ENCODE measurements at regions not wholly inside any gene's neighbourhood (a gene's known extent, or its start where the extent isn't known, plus 50 kb on each side); places are given as distances from the start of the nearest gene placed in this dataset.
"Not testable (repeated sequence)": the region's sequence is repeated elsewhere in the genome, so short reads cannot be mapped to it uniquely, and the experiment has no call there.

DNA sequence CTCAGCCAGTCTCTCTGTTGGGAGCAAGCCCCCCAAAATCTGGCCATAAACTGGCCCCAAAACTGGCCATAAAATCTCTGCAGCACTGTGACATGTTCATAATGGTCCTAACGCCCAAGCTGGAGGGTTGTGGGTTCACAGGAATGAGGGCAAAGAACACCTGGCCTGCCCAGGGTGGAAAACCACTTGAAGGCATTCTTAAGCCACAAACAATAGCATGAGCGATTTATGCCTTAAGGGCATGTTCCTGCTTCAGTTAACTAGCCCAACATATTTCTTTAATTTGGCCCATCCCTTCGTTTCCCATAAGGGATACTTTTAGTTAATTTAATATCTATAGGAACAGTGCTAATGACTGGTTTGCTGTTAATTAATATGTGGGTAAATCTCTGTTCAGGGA is 205.8 kb downstream of the ALG10 start:
- not testable (repeated sequence) for FAIRE-seq

- not testable (repeated sequence) for FAIRE-seq
Measured at GRCh38 chr12:34229033-34229432, 206.7 kb downstream of the ALG10 start.

- FAIRE-seq, result no peak
Measured at GRCh38 chr12:34233618-34234017, 211.3 kb downstream of the ALG10 start.

- no peak for FAIRE-seq
Measured at GRCh38 chr12:34236073-34236472, 213.8 kb downstream of the ALG10 start.

- FAIRE-seq, result no peak
Measured at GRCh38 chr12:34244608-34245007, 222.3 kb downstream of the ALG10 start.

- FAIRE-seq, result no peak
Measured at GRCh38 chr12:34249271-34249670, 227.0 kb downstream of the ALG10 start.

GRCh38 chr12:34251879-34252278 is 229.6 kb downstream of the ALG10 start:
- FAIRE-seq, result not testable (repeated sequence)

DNA sequence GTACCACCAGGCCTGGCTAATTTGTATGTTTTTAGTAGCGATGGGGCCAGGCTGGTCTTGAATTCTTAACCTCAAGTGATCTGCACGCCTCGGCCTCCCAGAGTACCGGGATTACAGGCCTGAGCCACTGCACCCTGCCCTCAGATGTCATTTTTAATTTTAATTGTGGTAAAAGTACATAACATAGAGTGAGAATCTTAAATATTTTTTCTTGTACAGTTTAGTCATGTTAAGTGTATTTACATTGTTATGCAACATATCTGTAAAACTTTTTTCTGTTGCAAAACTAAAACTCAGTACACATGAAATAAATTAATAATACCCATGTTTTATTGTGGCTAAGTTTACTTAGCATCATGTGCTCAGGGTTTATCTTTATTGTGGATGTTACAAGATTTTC is 231.4 kb downstream of the ALG10 start:
- FAIRE-seq, result no peak

DNA sequence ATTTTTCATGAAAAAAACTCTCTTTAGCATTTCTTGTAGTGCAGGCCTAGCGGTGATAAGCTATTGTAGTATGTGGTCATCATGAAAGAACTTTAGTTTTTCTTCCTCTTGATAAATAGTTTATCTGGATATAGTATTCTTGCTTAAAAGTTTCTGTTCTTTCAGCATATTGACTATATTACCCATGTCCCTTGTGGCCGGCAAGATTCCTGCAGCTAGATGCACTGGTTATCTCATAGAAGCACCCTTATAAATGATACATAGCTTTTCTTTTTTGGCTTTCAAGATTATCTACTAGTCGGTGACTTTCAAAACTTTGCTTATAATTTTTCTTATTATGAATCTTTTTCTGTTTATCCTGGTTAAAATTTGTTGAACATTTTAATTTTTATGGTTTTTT is 234.8 kb downstream of the ALG10 start:
- no peak for FAIRE-seq

GRCh38 chr12:34262140-34262539 is 239.8 kb downstream of the ALG10 start:
- FAIRE-seq, result not testable (repeated sequence)

- FAIRE-seq, result no peak
Measured at GRCh38 chr12:34264110-34264509, 241.8 kb downstream of the ALG10 start.

DNA sequence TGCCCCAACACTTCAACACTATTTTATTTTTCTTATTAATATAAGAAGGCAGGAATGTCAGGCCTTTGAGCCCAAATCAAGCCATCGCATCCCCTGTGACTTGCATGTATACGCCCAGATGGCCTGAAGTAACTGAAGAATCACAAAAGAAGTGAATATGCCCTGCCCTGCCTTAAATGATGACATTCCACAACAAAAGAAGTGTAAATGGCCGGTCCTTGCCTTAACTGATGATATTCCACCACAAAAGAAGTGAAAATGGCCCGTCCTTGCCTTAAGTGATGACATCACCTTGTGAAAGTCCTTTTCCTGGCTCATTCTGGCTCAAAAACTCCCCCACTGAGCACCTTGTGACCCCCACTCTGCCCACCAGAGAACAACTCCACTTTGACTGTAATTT is 251.4 kb downstream of the ALG10 start:
- not testable (repeated sequence) for FAIRE-seq

- FAIRE-seq, result no peak
Measured at GRCh38 chr12:34275129-34275528, 252.8 kb downstream of the ALG10 start.

DNA sequence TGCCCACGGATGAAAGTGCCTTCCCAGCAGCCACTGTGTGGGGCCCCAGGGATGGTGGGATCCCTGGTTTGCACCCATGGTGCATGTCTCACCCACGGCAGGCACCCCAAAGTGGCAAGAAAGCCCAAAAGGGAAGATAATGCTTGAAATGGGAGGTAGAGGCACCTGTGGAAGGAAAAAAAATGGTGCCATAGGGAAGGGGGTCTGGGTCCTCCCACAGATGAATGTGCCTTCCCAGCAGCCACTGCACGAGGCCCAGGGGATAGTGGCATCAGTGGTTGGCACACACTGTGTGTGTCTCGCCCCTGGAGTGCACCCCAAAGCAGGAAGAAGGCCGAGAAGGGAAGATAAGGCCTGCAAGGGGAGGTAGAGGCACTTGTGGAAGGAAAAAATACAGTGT is 264.2 kb downstream of the ALG10 start:
- FAIRE-seq, result no peak

DNA sequence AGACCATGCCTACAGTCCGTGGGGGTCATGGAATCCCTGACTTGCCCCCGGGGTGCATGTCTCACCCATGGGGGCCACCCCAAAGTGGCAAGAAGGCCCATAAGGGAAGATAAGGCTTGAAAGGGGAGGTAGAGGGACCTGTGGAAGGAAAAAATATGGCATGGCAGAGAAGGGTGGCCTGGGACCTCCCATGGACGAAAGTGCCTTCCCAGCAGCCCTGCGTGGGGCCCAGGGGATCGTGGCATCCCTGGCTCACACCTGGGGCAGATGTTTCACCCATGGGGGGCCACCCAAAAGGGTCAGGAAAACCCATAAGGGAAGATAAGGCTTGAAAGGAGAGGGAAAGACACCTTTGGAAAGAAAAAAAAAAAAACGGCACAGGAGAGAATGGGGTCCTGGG is 264.6 kb downstream of the ALG10 start:
- FAIRE-seq, result no peak

- FAIRE-seq, result no peak
Measured at GRCh38 chr12:34287437-34287836, 265.1 kb downstream of the ALG10 start.

- FAIRE-seq, result no peak
Measured at GRCh38 chr12:34287986-34288962, 266.0 kb downstream of the ALG10 start.

GRCh38 chr12:34288963-34289345 is 266.7 kb downstream of the ALG10 start:
- FAIRE-seq, result no peak

DNA sequence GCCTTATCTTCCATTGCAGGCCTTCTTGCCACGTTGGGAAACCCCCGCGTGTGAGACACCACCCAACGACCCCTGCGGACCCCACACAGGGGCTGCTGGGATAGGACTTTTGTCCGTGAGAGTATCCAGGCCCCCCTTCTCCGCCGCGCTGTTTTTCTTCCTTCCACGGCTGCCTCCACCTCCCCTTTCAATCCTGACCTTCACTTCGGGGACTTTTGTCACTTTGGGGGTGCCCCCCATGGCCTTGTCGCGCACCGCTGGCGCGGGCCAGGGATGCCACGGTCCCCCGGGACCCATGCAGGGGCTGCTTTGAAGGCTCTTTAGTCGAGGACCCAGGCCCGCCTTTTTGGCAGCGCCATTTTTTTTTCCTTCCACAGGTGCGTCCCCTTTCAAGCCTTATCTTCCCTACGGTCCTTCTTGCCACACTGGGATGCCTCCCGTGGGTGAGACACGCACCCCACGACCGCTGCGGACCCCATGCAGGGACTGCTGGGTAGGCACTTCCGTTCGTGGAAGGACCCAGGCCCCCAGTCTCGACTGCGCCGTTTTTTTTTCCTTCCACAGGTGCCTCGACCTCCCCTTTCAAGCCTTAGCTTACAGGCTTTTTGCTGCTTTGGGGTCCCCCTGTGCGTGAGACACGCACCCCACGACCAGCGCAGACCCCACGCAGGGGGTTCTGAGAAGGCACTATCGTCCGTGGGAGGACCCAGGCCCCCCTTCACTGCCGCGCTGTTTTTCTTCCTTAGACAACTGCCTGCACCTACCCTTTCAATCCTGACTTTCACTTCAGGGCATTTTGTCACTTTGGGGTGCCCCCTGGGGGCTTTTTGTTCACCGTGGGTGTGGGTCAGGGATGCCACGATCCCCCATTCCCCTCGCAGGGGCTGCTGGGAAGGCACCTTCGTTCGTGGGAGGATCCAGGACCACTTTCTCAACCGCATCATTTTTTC is 267.4 kb downstream of the ALG10 start:
- FAIRE-seq, result no peak

DNA sequence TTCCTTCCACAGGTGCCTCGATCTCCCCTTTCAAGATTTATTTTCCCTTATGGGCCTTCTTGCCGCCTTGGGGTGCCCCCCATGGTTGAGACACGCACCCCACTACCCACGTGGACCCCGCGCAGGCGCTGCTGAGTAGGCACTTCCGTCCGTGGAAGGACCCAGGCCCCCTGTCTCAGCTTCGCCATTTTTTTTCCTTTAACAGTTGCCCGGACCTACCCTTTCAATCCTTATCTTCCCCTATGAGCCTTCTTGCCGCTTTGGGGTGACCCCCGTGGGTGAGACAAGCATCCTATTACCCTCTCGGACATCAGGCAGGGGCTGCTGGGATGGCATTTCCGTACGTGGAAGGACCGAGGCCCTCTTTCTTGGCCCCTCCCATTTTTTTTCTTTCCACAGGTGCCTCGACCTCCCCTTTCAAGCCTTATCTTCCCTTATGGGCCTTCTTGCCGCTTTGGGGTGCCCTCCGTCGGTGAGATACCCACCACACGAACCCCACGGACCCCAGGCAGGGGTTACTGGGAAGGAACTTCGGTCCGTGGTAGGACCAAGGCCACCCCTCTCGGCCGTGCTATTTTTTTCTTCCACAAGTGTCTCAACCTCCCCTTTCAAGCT is 268.2 kb downstream of the ALG10 start:
- FAIRE-seq, result no peak

DNA sequence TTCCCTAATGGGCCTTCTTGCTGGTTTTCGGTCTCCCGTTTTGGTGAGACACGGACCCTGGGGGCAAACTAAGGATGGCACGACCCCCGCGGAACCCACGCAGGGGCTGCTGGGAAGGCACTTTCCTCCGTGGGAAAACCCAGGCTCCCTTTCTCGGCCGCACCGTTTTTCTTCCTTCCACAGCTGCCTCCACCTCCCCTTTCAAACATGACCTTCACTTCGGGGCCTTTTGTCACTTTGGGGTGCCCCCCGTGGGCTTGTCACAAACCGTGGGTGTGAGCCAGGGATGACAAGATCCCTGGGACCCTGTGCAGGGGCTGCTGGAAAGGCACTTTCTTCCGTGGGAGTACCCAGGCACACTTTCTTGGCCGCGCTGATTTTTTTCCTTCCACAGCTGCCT is 268.7 kb downstream of the ALG10 start:
- FAIRE-seq, result no peak

GRCh38 chr12:34291426-34291901 is 269.2 kb downstream of the ALG10 start:
- FAIRE-seq, result no peak

All from G401.6 (cell line).